ENCODE measurements at regions not wholly inside any gene's neighbourhood (a gene's known extent, or its start where the extent isn't known, plus 50 kb on each side); places are given as distances from the start of the nearest gene placed in this dataset.

DNA sequence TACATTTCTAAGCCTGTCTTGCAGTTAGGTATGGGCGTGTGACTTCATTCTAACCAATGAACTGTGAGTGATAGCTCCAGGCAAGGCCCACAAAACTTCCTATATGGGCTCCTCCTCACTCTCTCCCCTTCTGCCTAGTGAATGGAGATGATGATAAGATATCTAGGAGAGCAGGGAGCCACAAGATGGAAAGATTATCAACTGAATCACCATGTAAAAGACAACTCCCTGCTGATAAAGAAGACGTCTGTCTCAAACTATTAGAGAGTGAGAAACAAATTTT is 237.1 kb downstream of the GPD2 start:
- H3K4me3 ChIP-seq: no peak overlapping the region
- 52 to 76% (median 66%) methylated on average over 2 of the region's 2 CpGs for WGBS, 4 donors
- no peaks in the 10 kb centered on the region for H3K9me3 ChIP-seq (replicated peaks in 1 of 3)
- no peaks in the 10 kb centered on the region for H3K4me1 ChIP-seq (replicated peaks in 1 of 2)
- no peak for DNase-seq
- no peaks in the 10 kb centered on the region for H3K36me3 ChIP-seq (replicated peaks in 1 of 2)
- no peaks in the 10 kb centered on the region for H3K27me3 ChIP-seq
- TF ChIP-seq, protein P1, sequence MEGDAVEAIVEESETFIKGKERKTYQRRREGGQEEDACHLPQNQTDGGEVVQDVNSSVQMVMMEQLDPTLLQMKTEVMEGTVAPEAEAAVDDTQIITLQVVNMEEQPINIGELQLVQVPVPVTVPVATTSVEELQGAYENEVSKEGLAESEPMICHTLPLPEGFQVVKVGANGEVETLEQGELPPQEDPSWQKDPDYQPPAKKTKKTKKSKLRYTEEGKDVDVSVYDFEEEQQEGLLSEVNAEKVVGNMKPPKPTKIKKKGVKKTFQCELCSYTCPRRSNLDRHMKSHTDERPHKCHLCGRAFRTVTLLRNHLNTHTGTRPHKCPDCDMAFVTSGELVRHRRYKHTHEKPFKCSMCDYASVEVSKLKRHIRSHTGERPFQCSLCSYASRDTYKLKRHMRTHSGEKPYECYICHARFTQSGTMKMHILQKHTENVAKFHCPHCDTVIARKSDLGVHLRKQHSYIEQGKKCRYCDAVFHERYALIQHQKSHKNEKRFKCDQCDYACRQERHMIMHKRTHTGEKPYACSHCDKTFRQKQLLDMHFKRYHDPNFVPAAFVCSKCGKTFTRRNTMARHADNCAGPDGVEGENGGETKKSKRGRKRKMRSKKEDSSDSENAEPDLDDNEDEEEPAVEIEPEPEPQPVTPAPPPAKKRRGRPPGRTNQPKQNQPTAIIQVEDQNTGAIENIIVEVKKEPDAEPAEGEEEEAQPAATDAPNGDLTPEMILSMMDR (IDR thresholded peaks at IDR 0.05): no peak
- no peak for TF ChIP-seq POLR2A (IDR thresholded peaks at IDR 0.05)
- no peak overlapping the region for H3K27ac ChIP-seq
- intact Hi-C loops (cut with DNase I): no loop called here

DNA sequence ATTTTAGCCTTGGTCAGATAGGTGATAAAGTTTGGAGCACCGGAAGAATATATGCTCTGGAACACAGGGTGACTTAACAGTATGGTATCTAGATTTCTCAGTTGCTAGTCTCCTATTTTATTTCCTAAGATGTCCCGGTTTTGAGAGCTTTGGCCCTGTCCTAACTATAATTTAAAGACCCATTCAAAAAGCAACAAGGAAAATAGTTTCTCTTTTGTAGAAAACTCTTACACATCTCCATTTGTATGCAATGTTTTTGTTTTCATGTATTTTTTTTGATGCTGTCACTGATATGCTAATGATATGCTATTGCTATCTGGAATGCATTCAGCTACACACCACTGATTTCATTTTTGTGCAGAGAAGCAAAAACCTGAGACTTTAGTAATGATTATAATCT is 237.8 kb downstream of the GPD2 start:
- H3K9me3 ChIP-seq (replicated peaks in 1 of 3): no peaks in the 10 kb centered on the region
- TF ChIP-seq, protein P1 (IDR thresholded peaks at IDR 0.05): no peak
- TF ChIP-seq POLR2A (IDR thresholded peaks at IDR 0.05): no peak
- H3K4me1 ChIP-seq (replicated peaks in 1 of 2): no peaks in the 10 kb centered on the region
- H3K27ac ChIP-seq: no peak overlapping the region
- intact Hi-C loops (cut with DNase I): no loop called here
- 61 to 82% (median 73%) methylated on average over 2 of the region's 2 CpGs for WGBS, 4 donors
- no peaks in the 10 kb centered on the region for H3K27me3 ChIP-seq
- no peaks in the 10 kb centered on the region for H3K36me3 ChIP-seq (replicated peaks in 1 of 2)
- DNase-seq: no peak
- H3K4me3 ChIP-seq: no peak overlapping the region

DNA sequence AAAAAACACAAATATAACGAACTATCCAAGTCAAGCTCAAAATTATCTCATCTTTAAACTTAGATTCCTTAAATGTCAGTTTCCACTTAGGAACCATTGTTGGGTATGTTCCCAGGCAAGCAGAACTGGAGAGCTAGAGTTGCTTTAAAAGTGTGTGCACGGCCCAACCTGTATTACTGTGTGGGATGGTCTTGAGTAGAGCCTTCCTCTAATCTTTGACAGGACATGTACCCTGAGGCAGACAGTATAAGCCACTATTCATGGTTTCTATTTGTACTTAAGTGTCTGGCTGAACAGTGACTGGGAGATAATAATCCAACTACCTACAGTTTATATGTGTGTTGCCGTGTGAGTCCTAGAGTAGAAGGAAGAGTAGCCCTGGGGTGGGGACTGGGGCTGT is 239.7 kb downstream of the GPD2 start:
- intact Hi-C loops (cut with DNase I): no loop called here
- Histone ChIP-seq H3K36me3 (replicated peaks in 1 of 2) (no peaks in the 10 kb centered on the region), H3K27ac (no peak overlapping the region), H3K27me3 (no peaks in the 10 kb centered on the region), H3K9me3 (replicated peaks in 1 of 3) (no peaks in the 10 kb centered on the region), H3K4me3 (no peak overlapping the region), H3K4me1 (replicated peaks in 1 of 2) (no peaks in the 10 kb centered on the region)
- DNase-seq: no peak
- TF ChIP-seq, protein P1 (IDR thresholded peaks at IDR 0.05): no peak
- no peak for TF ChIP-seq POLR2A (IDR thresholded peaks at IDR 0.05)
- 61 to 74% (median 69%) methylated on average over 3 of the region's 3 CpGs for WGBS, 4 donors

DNA sequence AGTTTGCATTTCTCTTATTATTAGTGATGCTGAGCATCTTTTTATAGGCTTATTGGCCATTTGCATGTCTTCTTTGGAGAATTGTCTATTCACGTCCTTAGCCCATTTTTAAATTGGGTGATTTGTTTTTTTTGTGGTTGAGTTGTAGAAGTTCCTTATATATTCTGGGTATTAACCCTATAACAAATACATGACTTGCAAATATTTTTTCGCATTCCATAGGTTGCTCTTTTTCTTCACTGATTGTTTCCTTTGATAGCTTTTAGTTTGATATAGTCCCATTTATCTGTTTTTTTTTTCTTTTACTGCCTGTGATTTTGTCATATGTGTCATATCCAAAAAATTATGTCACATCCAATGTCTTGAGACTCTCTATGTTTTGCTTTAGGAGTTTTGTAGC is 243.6 kb downstream of the GPD2 start:
- TF ChIP-seq, protein P1 (IDR thresholded peaks at IDR 0.05): no peak
- TF ChIP-seq POLR2A (IDR thresholded peaks at IDR 0.05): no peak
- Histone ChIP-seq H3K27ac (no peak overlapping the region), H3K4me3 (no peak overlapping the region), H3K27me3 (no peaks in the 10 kb centered on the region), H3K36me3 (replicated peaks in 1 of 2) (no peaks in the 10 kb centered on the region), H3K9me3 (replicated peaks in 1 of 3) (no peaks in the 10 kb centered on the region), H3K4me1 (replicated peaks in 1 of 2) (peaks cover 0 to 6% of the 10 kb centered on the region in 2 donors)
- WGBS, 4 donors: 74 to 91% (median 83%) methylated on average over 2 of the region's 2 CpGs
- DNase-seq: no peak
- intact Hi-C loops (cut with DNase I): no loop called here

Data from adrenal gland (tissue), 9 donors.